Stimulated activated CD8-positive, alpha-beta memory T cell treated with anti-CD3 and anti-CD28 coated beads, Interleukin-7, amount 100 ng/mL, for 1 hour (primary cell): ENCODE measurements at regions not wholly inside any gene's neighbourhood (a gene's known extent, or its start where the extent isn't known, plus 50 kb on each side); places are given as distances from the start of the nearest gene placed in this dataset.

Experiments
- DNase-seq, 2 donors: peaks; one replicate each; pipeline ENCODE4 v3.0.0-alpha.2; 2020; ENCODE audit warnings: low read depth in 2 of 2

DNA sequence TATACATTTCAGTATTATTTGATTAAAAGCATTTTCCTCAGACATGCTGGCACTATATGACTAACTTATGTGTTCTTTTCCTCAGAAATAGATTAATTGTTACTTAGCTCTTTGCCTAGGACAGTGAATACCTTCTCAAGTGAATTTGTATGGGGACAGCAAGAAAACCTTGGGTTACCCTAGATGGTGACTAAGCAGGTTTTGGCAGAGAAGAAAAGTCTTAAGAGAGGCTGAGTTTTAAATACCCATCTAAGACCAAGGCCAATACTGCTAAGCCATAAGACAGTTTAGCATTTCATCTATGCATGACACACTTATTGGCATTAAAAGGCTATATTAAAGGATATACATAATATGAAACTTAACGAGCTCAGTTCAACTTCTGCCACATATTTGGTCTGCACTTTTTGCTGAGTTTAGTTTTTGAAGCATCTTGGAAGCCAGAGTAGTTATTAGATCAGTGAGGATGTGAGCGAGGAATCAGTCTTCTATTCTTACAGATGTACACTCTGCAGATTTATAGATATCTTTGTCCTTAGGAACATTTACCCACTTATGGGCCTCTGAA lies 54.6 kb upstream of the FAM3C start:
- DNase-seq, result no peak

DNA sequence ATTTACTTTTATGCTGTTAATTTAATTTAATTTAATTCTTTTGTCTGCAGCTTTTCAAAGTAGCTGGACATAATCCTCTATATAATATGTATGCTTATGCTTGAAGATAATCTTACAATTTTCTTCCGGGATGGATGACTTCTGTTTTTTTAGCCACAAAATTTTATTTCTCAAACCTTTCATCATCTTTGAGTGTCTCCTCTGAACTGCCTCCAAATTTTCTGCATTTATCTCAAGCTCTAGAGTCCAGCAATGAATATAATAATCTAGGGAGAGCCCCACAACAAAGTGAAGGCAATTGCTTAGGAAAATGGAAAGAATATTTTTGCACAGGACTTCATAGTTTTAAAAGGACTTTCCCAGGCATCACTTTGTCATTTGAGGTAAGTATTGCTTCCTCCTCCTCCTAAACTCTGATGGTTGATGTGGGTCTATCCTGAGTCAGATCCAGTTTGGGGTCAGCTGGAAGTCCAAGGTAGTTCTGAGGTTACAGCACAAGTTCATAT lies 53.7 kb upstream of the FAM3C start:
- DNase-seq, result no peak

DNA sequence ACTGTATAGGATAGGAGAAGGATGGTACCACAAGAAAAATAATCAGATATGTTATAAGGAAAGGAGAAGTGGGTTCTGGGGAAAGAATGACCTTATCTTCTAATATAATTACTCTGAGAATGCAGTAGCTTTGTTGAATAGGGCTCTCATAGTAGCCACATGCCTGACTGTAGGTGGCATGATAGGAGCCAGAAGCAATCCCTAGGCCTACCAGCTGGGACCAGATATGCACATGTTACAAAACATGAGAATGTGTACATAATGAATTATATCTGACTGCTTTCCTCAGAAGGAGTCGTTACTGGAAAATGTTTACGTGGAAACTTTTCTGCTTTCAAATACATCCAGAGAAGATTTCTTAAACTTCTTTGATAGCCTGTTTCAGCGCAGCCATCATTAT lies 53.2 kb upstream of the FAM3C start:
- no peak for DNase-seq

DNA sequence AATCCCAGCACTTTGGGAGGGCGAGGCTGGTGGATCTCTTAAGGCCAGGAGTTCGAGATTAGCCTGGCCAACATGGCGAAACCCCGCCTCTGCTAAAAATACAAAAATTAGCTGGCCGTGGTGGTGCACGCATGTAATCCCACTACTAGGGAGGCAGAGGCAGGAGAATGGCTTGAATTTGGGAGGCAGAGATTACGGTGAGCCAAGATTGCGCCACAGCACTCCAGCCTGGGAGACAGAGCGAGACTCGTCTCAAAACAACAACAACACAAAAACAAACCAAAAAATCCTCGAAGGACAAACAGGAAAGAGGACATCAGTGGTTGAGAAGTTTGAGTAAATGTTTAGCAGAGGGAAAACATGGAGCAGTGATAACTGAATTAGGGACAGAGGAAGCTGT lies 52.3 kb upstream of the FAM3C start:
- DNase-seq, result no peak

DNA sequence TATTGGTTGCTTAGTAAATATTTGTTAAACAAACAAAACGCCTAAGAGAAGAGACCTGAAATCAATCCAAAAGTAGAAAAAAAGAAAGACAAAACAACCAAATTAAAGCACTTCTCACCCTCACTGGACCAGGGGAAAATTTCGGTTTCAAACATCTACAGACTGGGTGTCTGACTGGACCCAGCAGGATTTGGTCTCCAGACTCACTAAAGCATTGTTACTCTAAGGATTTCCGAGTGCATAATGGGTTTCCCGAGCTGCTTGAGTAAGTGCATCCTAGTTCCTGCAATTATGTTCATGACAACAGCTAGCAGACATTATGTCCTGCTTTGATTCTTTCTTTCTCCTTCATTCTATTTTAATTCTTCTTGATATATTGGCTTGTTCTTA lies 51.8 kb upstream of the FAM3C start:
- DNase-seq, result no peak

DNA sequence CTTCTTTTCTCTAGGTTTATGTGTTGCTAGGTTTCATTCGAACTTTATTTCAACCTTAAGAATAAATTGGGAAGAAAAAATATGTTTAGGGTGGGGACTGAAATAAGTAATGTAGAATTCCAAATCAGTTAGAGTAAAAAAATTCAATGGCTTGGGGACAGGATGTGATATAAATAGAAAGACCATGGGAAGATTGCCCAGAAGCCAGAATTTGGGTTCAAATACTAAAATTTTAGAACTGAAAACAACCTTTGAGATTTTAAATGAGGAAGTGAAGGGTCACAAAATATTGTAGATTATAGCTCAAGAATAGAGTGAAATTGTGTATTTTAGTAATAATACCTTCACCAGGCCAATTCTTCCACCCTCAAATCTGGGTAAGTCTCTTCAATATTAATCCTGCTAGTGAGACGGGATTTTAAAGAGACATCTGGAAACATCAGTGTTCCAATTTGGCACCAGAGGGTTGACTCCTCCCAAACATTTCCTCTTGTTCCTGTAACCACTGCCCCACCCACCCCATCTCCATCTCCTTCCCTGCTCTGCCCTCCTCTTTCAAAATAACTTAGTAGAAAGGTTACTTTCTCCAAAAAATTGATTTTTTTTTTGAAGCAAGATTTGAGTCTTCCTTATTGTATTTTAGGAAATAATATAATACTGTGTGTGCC lies 51.3 kb upstream of the FAM3C start:
- DNase-seq, result no peak

DNA sequence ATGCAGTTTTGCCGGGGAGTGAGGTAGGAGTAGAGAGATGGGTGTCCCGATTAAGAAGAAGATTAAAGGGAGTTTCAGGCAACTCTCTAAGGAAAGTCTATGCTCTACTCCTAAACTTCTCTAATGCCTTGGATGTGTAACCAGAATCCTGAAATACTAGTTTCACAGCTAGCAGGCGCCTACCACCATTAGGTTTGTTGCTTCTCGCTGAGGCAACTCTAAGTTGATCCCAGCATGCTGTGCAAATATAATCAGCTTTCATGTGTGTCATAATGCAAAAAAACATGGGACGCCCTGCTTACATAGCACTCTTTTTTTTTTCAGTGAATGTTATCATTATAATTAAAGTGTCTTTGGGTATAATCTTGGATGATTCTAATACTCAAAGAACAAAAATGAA lies 50.4 kb upstream of the FAM3C start:
- no peak for DNase-seq
